ENCODE measurements at regions not wholly inside any gene's neighbourhood (a gene's known extent, or its start where the extent isn't known, plus 50 kb on each side); places are given as distances from the start of the nearest gene placed in this dataset.
A peak's percentile ranks its signal among the peaks of the same experiment; 100 is the strongest.

DNA sequence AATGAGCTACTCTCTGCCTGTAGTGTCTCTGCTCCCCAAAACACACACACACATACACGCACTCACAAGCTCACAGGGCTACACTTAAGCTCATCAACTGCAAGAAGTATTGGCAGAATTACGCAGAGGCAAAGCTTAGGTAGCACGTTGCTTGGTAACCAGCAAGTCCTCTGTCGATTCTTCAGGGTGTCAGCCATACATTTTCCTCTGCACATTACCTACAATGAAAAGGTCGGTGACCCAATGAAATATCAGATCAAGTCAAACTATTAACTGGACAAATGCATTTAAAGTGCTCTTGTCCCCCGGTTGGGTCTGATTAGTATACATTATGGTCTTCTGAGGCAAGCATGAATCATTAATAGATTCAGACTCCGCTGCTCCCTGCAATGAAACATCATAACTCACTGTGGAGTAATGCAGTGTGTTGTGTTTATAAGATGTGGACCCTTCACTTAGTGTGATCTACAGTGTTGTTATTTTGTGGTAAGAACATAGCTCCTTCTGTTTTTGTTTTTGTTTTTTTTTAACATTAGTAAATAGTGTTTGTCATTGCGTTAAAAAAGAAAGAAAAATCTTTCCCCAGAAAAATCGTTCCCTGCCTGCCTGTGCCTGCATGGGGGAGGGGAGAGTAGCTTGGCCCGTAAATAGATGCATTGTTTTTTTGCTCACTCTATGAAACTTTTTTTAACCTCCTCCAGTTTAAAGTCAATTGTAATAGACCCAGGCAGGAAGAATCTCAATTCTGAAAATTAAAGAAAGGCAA, 325.5 kb downstream of the SFMBT2 start:
- POLR2A ChIA-PET, result no interaction called here
- no peak overlapping the region for H3K4me3 ChIP-seq (ENCODE audit: low read depth, low read length)
- TF ChIP-seq ZNF335 (tag by site-specific recombination; conservative IDR thresholded peaks at IDR 0.05) (0 out of 2 replicates have a peak, but pooled peaks have one; percentile 40), ZFP41 (tag by site-specific recombination; IDR thresholded peaks at IDR 0.05; ENCODE audit: borderline replicate concordance) (no peak), ZNF341 (tag by site-specific recombination; IDR thresholded peaks at IDR 0.05; ENCODE audit: low read depth) (no peak), ZNF155 (tag by site-specific recombination; IDR thresholded peaks at IDR 0.05) (no peak), ZNF837 (tag by site-specific recombination; IDR thresholded peaks at IDR 0.05) (no peak), ZXDB (tag by site-specific recombination; IDR thresholded peaks at IDR 0.05) (no peak), TRIM28 (IDR thresholded peaks at IDR 0.05; ENCODE audit: borderline replicate concordance, low read length) (no peak)
- H3K36me3 ChIP-seq (ENCODE audit: control insufficient read depth in 2 of 2, insufficient read depth in 1 of 2, low read length in 2 of 2), result no peaks in the 10 kb centered on the region
- H3K27ac ChIP-seq (ENCODE audit: extremely low read depth, low read depth, low read length), result 0 out of 2 replicates have a peak overlapping the region, but pooled peaks have one; percentile 3
- CTCF ChIA-PET, result interaction anchor here (0.6 to 1.1 kb wide), 3 partner anchors 14 to 440 kb away, joined by 3 to 4 read pairs (median 3); no protein-coding TSS in a partner anchor
- H3K9me3 ChIP-seq (ENCODE audit: control insufficient read depth, insufficient read depth, low read depth, low read length), result no peaks in the 10 kb centered on the region
- no peaks in the 10 kb centered on the region for H3K4me1 ChIP-seq (ENCODE audit: control insufficient read depth, insufficient read depth, low read length)

- ChIA-PET CTCF (interaction anchor here (0.7 kb wide), 1 partner anchor 36 kb away, joined by 3 read pairs; no protein-coding TSS in a partner anchor), POLR2A (no interaction called here)
- Histone ChIP-seq H3K4me3 (ENCODE audit: low read depth, low read length) (no peak overlapping the region), H3K27ac (ENCODE audit: extremely low read depth, low read depth, low read length) (no peak overlapping the region), H3K4me1 (ENCODE audit: control insufficient read depth, insufficient read depth, low read length) (no peaks in the 10 kb centered on the region), H3K36me3 (ENCODE audit: control insufficient read depth in 2 of 2, insufficient read depth in 1 of 2, low read length in 2 of 2) (no peaks in the 10 kb centered on the region), H3K9me3 (ENCODE audit: control insufficient read depth, insufficient read depth, low read depth, low read length) (no peaks in the 10 kb centered on the region)
- TF ChIP-seq, protein P1, sequence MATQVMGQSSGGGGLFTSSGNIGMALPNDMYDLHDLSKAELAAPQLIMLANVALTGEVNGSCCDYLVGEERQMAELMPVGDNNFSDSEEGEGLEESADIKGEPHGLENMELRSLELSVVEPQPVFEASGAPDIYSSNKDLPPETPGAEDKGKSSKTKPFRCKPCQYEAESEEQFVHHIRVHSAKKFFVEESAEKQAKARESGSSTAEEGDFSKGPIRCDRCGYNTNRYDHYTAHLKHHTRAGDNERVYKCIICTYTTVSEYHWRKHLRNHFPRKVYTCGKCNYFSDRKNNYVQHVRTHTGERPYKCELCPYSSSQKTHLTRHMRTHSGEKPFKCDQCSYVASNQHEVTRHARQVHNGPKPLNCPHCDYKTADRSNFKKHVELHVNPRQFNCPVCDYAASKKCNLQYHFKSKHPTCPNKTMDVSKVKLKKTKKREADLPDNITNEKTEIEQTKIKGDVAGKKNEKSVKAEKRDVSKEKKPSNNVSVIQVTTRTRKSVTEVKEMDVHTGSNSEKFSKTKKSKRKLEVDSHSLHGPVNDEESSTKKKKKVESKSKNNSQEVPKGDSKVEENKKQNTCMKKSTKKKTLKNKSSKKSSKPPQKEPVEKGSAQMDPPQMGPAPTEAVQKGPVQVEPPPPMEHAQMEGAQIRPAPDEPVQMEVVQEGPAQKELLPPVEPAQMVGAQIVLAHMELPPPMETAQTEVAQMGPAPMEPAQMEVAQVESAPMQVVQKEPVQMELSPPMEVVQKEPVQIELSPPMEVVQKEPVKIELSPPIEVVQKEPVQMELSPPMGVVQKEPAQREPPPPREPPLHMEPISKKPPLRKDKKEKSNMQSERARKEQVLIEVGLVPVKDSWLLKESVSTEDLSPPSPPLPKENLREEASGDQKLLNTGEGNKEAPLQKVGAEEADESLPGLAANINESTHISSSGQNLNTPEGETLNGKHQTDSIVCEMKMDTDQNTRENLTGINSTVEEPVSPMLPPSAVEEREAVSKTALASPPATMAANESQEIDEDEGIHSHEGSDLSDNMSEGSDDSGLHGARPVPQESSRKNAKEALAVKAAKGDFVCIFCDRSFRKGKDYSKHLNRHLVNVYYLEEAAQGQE (tag by site-specific recombination; IDR thresholded peaks at IDR 0.05), result 0 out of 2 replicates have a peak, but pooled peaks have one; percentile 17
- no peak for TF ChIP-seq REPIN1 (tag by site-specific recombination; IDR thresholded peaks at IDR 0.05; ENCODE audit: low read depth)
These were observed 326.4 kb downstream of the SFMBT2 start for GRCh38 chr10:7084280-7085005.

- Histone ChIP-seq H3K4me1 (ENCODE audit: control insufficient read depth, insufficient read depth, low read length) (no peaks in the 10 kb centered on the region), H3K4me3 (ENCODE audit: low read depth, low read length) (no peak overlapping the region), H3K27ac (ENCODE audit: extremely low read depth, low read depth, low read length) (no peak overlapping the region), H3K9me3 (ENCODE audit: control insufficient read depth, insufficient read depth, low read depth, low read length) (no peaks in the 10 kb centered on the region), H3K36me3 (ENCODE audit: control insufficient read depth in 2 of 2, insufficient read depth in 1 of 2, low read length in 2 of 2) (no peaks in the 10 kb centered on the region)
- ChIA-PET CTCF (interaction anchor here (1.6 kb wide), 1 partner anchor 39 kb away, joined by 4 read pairs; no protein-coding TSS in a partner anchor), POLR2A (no interaction called here)
- TF ChIP-seq, protein P2, sequence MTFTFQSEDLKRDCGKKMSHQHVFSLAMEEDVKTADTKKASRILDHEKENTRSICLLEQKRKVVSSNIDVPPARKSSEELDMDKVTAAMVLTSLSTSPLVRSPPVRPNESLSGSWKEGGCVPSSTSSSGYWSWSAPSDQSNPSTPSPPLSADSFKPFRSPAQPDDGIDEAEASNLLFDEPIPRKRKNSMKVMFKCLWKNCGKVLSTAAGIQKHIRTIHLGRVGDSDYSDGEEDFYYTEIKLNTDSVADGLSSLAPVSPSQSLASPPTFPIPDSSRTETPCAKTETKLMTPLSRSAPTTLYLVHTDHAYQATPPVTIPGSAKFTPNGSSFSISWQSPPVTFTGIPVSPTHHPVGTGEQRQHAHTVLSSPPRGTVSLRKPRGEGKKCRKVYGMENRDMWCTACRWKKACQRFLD (tag by site-specific recombination; IDR thresholded peaks at IDR 0.05), result no peak
- TF ChIP-seq ZFHX2 (tag by site-specific recombination; conservative IDR thresholded peaks at IDR 0.05) (no peak), ZNF549 (tag by site-specific recombination; IDR thresholded peaks at IDR 0.05) (no peak), ZNF623 (tag by site-specific recombination; IDR thresholded peaks at IDR 0.05) (no peak), HOXA7 (CRISPR knock-in tag; IDR thresholded peaks at IDR 0.05; ENCODE audit: borderline replicate concordance) (no peak), KLF16 (tag by site-specific recombination; IDR thresholded peaks at IDR 0.05) (no peak), ZNF10 (tag by site-specific recombination; IDR thresholded peaks at IDR 0.05) (no peak), ZBTB8A (tag by site-specific recombination; IDR thresholded peaks at IDR 0.05) (no peak), ZBTB20 (tag by site-specific recombination; IDR thresholded peaks at IDR 0.05) (no peak), ZNF311 (tag by site-specific recombination; IDR thresholded peaks at IDR 0.05; ENCODE audit: borderline replicate concordance) (no peak), SETDB1 (IDR thresholded peaks at IDR 0.05; ENCODE audit: insufficient read length, low read length) (no peak)
These were observed 327.9 kb downstream of the SFMBT2 start for GRCh38 chr10:7082967-7083366.

All from HEK293 (cell line).